Mesenchymal stem cell (in vitro differentiated cells and primary cell): ENCODE measurements at regions not wholly inside any gene's neighbourhood (a gene's known extent, or its start where the extent isn't known, plus 50 kb on each side); places are given as distances from the start of the nearest gene placed in this dataset.

Source experiments
- DNase-seq: peaks from one replicate; pipeline ENCODE4 v3.0.0-alpha.2; 2013
- H2AFZ ChIP-seq: one replicate; pipeline ENCODE4 v1.6.1; 2013; ENCODE audit warnings: low read depth, mild to moderate bottlenecking, control low read depth, inconsistent platforms, low read length, moderate library complexity
- H2AK5ac ChIP-seq: 2 replicates; pipeline ENCODE4 v1.6.1; 2013; ENCODE audit warnings: low read length, moderate library complexity, mild to moderate bottlenecking, inconsistent platforms; ENCODE audit not compliant: severe bottlenecking
- H2BK120ac ChIP-seq: one replicate; pipeline ENCODE4 v1.6.1; 2013; ENCODE audit warnings: low read depth, mild to moderate bottlenecking, inconsistent platforms, low read length, moderate library complexity
- H2BK12ac ChIP-seq, 2 experiments: one replicate each; pipeline ENCODE4 v1.6.1; 2013; ENCODE audit warnings: inconsistent platforms in 2 of 2, low read length in 2 of 2, mild to moderate bottlenecking in 2 of 2, moderate library complexity in 2 of 2, control low read depth in 1 of 2
- H2BK15ac ChIP-seq: one replicate; pipeline ENCODE4 v1.6.1; 2013; ENCODE audit warnings: mild to moderate bottlenecking, low read depth, inconsistent platforms; ENCODE audit not compliant: poor library complexity, severe bottlenecking
- H2BK5ac ChIP-seq: 2 replicates; pipeline ENCODE4 v1.6.1; 2013; ENCODE audit warnings: low read depth, mild to moderate bottlenecking, low read length, control low read depth, inconsistent platforms; ENCODE audit not compliant: poor library complexity, severe bottlenecking
- H3K14ac ChIP-seq, 2 experiments: one replicate each; pipeline ENCODE4 v1.6.1; 2013; ENCODE audit warnings: inconsistent platforms in 2 of 2, low read length in 2 of 2, control low read depth in 1 of 2, mild to moderate bottlenecking in 1 of 2, moderate library complexity in 1 of 2
- H3K18ac ChIP-seq, 2 experiments: one replicate each; pipeline ENCODE4 v1.6.1; 2013; ENCODE audit warnings: inconsistent platforms in 2 of 2, low read length in 2 of 2, control low read depth in 1 of 2, low read depth in 1 of 2, mild to moderate bottlenecking in 1 of 2
- H3K23ac ChIP-seq, 2 experiments: one replicate each; pipeline ENCODE4 v1.6.1; 2013; ENCODE audit warnings: inconsistent platforms in 2 of 2, low read length in 2 of 2, mild to moderate bottlenecking in 2 of 2, moderate library complexity in 2 of 2, control low read depth in 1 of 2
- H3K27ac ChIP-seq: 2 replicates; pipeline ENCODE4 v1.5.1; 2013; ENCODE audit warnings: mild to moderate bottlenecking, moderate library complexity, low read length, control low read depth, inconsistent platforms; ENCODE audit not compliant: poor library complexity, severe bottlenecking
- H3K27me3 ChIP-seq, 2 experiments: 2 replicates each; pipeline versions ENCODE4 v1.6.1 to v1.7.0; 2013; ENCODE audit warnings: low read length in 2 of 2, mild to moderate bottlenecking in 2 of 2, moderate library complexity in 2 of 2, control low read depth in 1 of 2, inconsistent platforms in 1 of 2; ENCODE audit not compliant: control insufficient read depth in 1 of 2, insufficient read depth in 1 of 2
- H3K36me3 ChIP-seq, 2 experiments: 2 replicates each; pipeline versions ENCODE4 v1.6.1 to v1.7.0; 2013; ENCODE audit warnings: low read length in 2 of 2, control low read depth in 1 of 2, inconsistent platforms in 1 of 2, low read depth in 1 of 2, mild to moderate bottlenecking in 1 of 2; ENCODE audit not compliant: insufficient read depth in 2 of 2, control insufficient read depth in 1 of 2
- H3K4ac ChIP-seq, 2 experiments: one replicate each; pipeline ENCODE4 v1.6.1; 2013; ENCODE audit warnings: inconsistent platforms in 2 of 2, low read length in 2 of 2, mild to moderate bottlenecking in 2 of 2, moderate library complexity in 2 of 2, control low read depth in 1 of 2, low read depth in 1 of 2
- H3K4me1 ChIP-seq: 2 replicates; pipeline ENCODE4 v1.6.1; 2013; ENCODE audit warnings: low read depth, low read length, control low read depth; ENCODE audit not compliant: control insufficient read depth, insufficient read depth
- H3K4me2 ChIP-seq: 2 replicates; pipeline ENCODE4 v1.6.1; 2013; ENCODE audit warnings: low read length, mild to moderate bottlenecking, inconsistent platforms; ENCODE audit not compliant: poor library complexity, severe bottlenecking
- H3K4me3 ChIP-seq, 2 experiments: 2 replicates each; pipeline versions ENCODE4 v1.5.1 to v1.7.0; 2013; ENCODE audit warnings: low read length in 2 of 2, mild to moderate bottlenecking in 2 of 2, control low read depth in 1 of 2, low read depth in 1 of 2; ENCODE audit not compliant: insufficient read depth in 1 of 2
- H3K79me1 ChIP-seq: replicated peaks from 2 replicates; pipeline ENCODE4 v1.6.1; 2013; ENCODE audit warnings: mild to moderate bottlenecking, control low read depth, low read length, inconsistent platforms; ENCODE audit not compliant: poor library complexity, severe bottlenecking
- H3K9ac ChIP-seq: 2 replicates; pipeline ENCODE4 v1.7.0; 2013; ENCODE audit warnings: mild to moderate bottlenecking, low read length, moderate library complexity
- H3K9me3 ChIP-seq: 2 replicates; pipeline ENCODE4 v1.7.0; 2013; ENCODE audit warnings: mild to moderate bottlenecking, low read length; ENCODE audit not compliant: control insufficient read depth
- H4K8ac ChIP-seq: one replicate; pipeline ENCODE4 v1.6.1; 2013; ENCODE audit warnings: inconsistent platforms, mild to moderate bottlenecking, low read length, moderate library complexity
- H4K91ac ChIP-seq: one replicate; pipeline ENCODE4 v1.6.1; 2013; ENCODE audit warnings: mild to moderate bottlenecking, low read length, inconsistent platforms
- WGBS: methylation state at CpG from one replicate; pipeline ENCODE4 v1.1.7; 2013; ENCODE audit warnings: mixed read lengths; 5-methylcytosine and 5-hydroxymethylcytosine counted together

- H3K4me2 ChIP-seq, result no peak overlapping the region
- H4K91ac ChIP-seq, result no peak overlapping the region
- no peak overlapping the region for H3K14ac ChIP-seq
- no peak overlapping the region for H2BK5ac ChIP-seq
- H2BK12ac ChIP-seq, result no peak overlapping the region
- WGBS, result 84% methylated on average over 2 of the region's 2 CpGs
- peaks cover 19 to 28% of the 10 kb centered on the region in 2 experiments for H3K27me3 ChIP-seq
- H2AK5ac ChIP-seq, result no peak overlapping the region
- no peaks in the 10 kb centered on the region for H3K79me1 ChIP-seq
- H2BK15ac ChIP-seq, result no peak overlapping the region
- peaks cover 3% of the 10 kb centered on the region for H3K9me3 ChIP-seq
- no peak overlapping the region for H2AFZ ChIP-seq
- DNase-seq, result no peak
- no peak overlapping the region for H3K9ac ChIP-seq
- H3K27ac ChIP-seq, result no peak overlapping the region
- no peaks in the 10 kb centered on the region for H3K36me3 ChIP-seq
- no peak overlapping the region for H3K18ac ChIP-seq
- no peak overlapping the region for H4K8ac ChIP-seq
- no peak overlapping the region for H3K4ac ChIP-seq
- H3K4me1 ChIP-seq, result peaks cover 9% of the 10 kb centered on the region
- H3K23ac ChIP-seq, result no peak overlapping the region
- H3K4me3 ChIP-seq, result no peak overlapping the region
- H2BK120ac ChIP-seq, result no peak overlapping the region
Measured at GRCh38 chr3:193769437-193769836, 176.4 kb downstream of the OPA1 start.

GRCh38 chr3:193771011-193771652 is 178.1 kb downstream of the OPA1 start:
- no peaks in the 10 kb centered on the region for H3K9me3 ChIP-seq
- H3K4ac ChIP-seq, result no peak overlapping the region
- H2BK12ac ChIP-seq, result no peak overlapping the region
- no peak overlapping the region for H2AFZ ChIP-seq
- H2BK5ac ChIP-seq, result no peak overlapping the region
- H3K4me2 ChIP-seq, result no peak overlapping the region
- H3K27ac ChIP-seq, result no peak overlapping the region
- no peak overlapping the region for H2BK15ac ChIP-seq
- DNase-seq, result no peak
- peaks cover 18 to 21% of the 10 kb centered on the region in 2 experiments for H3K27me3 ChIP-seq
- H3K9ac ChIP-seq, result no peak overlapping the region
- 91% methylated on average over 20 of the region's 20 CpGs for WGBS
- no peak overlapping the region for H4K8ac ChIP-seq
- no peaks in the 10 kb centered on the region for H3K36me3 ChIP-seq
- no peak overlapping the region for H2BK120ac ChIP-seq
- peaks cover 15% of the 10 kb centered on the region for H3K4me1 ChIP-seq
- H3K79me1 ChIP-seq, result no peaks in the 10 kb centered on the region
- no peak overlapping the region for H3K18ac ChIP-seq
- no peak overlapping the region for H3K4me3 ChIP-seq
- no peak overlapping the region for H3K14ac ChIP-seq
- H4K91ac ChIP-seq, result peak overlapping the region; percentile 36
- no peak overlapping the region for H3K23ac ChIP-seq
- H2AK5ac ChIP-seq, result no peak overlapping the region

GRCh38 chr3:193771653-193772421 is 178.8 kb downstream of the OPA1 start:
- peaks cover 24 to 25% of the 10 kb centered on the region in 2 experiments for H3K27me3 ChIP-seq
- H3K4me2 ChIP-seq, result no peak overlapping the region
- H2AK5ac ChIP-seq, result no peak overlapping the region
- no peak overlapping the region for H2BK5ac ChIP-seq
- DNase-seq, result no peak
- no peak overlapping the region for H3K4ac ChIP-seq
- peaks cover 15% of the 10 kb centered on the region for H3K4me1 ChIP-seq
- H2BK12ac ChIP-seq, result no peak overlapping the region
- no peak overlapping the region for H4K91ac ChIP-seq
- no peak overlapping the region for H2BK120ac ChIP-seq
- H3K9me3 ChIP-seq, result no peaks in the 10 kb centered on the region
- no peak overlapping the region for H3K18ac ChIP-seq
- H3K4me3 ChIP-seq, result no peak overlapping the region
- no peak overlapping the region for H2AFZ ChIP-seq
- no peak overlapping the region for H4K8ac ChIP-seq
- H3K9ac ChIP-seq, result no peak overlapping the region
- H3K27ac ChIP-seq, result no peak overlapping the region
- 94% methylated on average over 12 of the region's 18 CpGs for WGBS
- H3K14ac ChIP-seq, result no peak overlapping the region
- no peaks in the 10 kb centered on the region for H3K79me1 ChIP-seq
- no peak overlapping the region for H2BK15ac ChIP-seq
- no peak overlapping the region for H3K23ac ChIP-seq
- no peaks in the 10 kb centered on the region for H3K36me3 ChIP-seq

- Histone ChIP-seq H2BK5ac (no peak overlapping the region), H3K27me3 (peaks cover 27 to 29% of the 10 kb centered on the region in 2 experiments), H4K91ac (no peak overlapping the region), H3K9ac (no peak overlapping the region), H2BK12ac (no peak overlapping the region), H3K4me3 (no peak overlapping the region), H3K18ac (no peak overlapping the region), H3K4me2 (no peak overlapping the region), H2BK120ac (no peak overlapping the region), H3K4me1 (peaks cover 15% of the 10 kb centered on the region), H3K4ac (no peak overlapping the region), H2BK15ac (no peak overlapping the region), H3K36me3 (no peaks in the 10 kb centered on the region), H3K9me3 (no peaks in the 10 kb centered on the region), H2AK5ac (peak overlapping the region; percentile 13), H3K79me1 (no peaks in the 10 kb centered on the region), H3K23ac (no peak overlapping the region), H3K14ac (no peak overlapping the region), H3K27ac (no peak overlapping the region), H2AFZ (no peak overlapping the region), H4K8ac (no peak overlapping the region)
- 79% methylated on average over 9 of the region's 9 CpGs for WGBS
- no peak for DNase-seq
Measured at GRCh38 chr3:193772422-193772763, 179.4 kb downstream of the OPA1 start.
